DND-41 (cell line): ENCODE measurements at regions not wholly inside any gene's neighbourhood (a gene's known extent, or its start where the extent isn't known, plus 50 kb on each side); places are given as distances from the start of the nearest gene placed in this dataset.

ENCODE experiments used
- EZH2 ChIP-seq: IDR thresholded peaks from 3 replicates; pipeline ENCODE4 v1.6.1; 2012; ENCODE audit warnings: borderline replicate concordance, low read depth, mild to moderate bottlenecking, moderate library complexity, low read length, inconsistent platforms; ENCODE audit not compliant: severe bottlenecking
- TF ChIP-seq, protein P1 (sequence below): IDR thresholded peaks from 2 replicates; pipeline ENCODE4 v1.5.1; 2012; ENCODE audit warnings: borderline replicate concordance, low read length, moderate library complexity, mild to moderate bottlenecking; ENCODE audit not compliant: poor library complexity, severe bottlenecking; ENCODE audit errors: extremely low read depth

GRCh38 chr2:187011206-187011832, 162.3 kb upstream of the ZSWIM2 start:
- TF ChIP-seq, protein P1, sequence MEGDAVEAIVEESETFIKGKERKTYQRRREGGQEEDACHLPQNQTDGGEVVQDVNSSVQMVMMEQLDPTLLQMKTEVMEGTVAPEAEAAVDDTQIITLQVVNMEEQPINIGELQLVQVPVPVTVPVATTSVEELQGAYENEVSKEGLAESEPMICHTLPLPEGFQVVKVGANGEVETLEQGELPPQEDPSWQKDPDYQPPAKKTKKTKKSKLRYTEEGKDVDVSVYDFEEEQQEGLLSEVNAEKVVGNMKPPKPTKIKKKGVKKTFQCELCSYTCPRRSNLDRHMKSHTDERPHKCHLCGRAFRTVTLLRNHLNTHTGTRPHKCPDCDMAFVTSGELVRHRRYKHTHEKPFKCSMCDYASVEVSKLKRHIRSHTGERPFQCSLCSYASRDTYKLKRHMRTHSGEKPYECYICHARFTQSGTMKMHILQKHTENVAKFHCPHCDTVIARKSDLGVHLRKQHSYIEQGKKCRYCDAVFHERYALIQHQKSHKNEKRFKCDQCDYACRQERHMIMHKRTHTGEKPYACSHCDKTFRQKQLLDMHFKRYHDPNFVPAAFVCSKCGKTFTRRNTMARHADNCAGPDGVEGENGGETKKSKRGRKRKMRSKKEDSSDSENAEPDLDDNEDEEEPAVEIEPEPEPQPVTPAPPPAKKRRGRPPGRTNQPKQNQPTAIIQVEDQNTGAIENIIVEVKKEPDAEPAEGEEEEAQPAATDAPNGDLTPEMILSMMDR: no peak
- TF ChIP-seq EZH2: no peak
